ENCODE measurements at regions not wholly inside any gene's neighbourhood (a gene's known extent, or its start where the extent isn't known, plus 50 kb on each side); places are given as distances from the start of the nearest gene placed in this dataset.

GRCh38 chr3:189455641-189456417 is 175.4 kb upstream of the TP63 start:
- no peak for FAIRE-seq

DNA sequence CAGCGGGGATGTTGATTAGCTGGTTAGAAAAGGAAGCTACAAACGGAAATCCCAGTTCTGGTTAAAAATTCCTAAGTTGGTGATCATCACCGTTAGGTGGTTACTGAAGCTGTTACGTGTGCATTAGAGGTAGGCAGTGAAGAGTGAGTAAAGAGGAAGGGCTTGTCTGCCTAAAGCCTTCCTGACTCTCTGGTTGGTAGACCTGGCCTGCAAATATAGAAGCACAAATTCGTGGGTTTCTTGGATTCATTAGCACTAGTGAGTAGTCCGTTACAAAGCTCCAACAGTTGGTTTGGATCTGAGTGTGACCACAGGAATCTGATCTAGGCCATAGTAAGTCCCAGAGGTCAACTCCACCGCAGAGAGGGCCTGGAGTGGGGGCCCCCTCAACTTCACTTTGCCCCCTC is 174.0 kb upstream of the TP63 start:
- no peak for FAIRE-seq

DNA sequence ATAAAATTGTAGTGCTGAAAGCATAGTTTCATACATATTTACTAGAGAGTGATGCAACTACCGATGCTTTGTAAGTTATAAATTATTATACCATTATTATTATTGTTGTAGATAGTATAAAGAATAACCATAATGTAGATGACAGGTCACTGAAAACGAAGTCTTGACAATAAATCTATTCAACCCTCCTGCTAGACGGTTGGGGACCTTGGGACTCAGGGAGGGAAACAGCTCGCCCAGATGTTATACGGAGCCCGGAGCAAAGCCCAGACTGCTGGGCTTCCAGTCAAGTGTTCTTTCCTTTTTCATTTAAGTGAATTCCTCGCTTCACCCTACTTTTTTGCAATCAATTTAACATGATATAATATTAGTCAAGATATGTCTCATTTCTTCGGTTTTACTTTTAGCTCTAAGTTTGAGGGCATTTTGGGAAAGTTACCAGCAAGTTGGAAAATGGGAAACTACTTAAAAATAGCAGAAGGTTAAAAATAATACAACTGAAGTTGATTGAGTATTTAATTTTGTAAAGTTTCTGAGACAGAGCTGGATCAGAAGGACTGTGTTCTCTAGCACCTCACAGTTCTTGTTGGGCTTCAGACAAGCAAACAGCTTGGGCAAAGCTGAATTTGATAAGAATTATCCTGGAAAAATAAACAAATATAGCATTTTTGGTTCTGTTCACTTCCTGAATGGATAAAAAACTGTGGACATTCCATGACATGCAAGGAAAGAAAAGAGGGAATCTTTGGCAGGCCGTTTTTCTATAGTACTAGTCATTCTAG is 173.4 kb upstream of the TP63 start:
- FAIRE-seq: no peak

GRCh38 chr3:189458528-189458927 is 172.7 kb upstream of the TP63 start:
- FAIRE-seq: no peak

DNA sequence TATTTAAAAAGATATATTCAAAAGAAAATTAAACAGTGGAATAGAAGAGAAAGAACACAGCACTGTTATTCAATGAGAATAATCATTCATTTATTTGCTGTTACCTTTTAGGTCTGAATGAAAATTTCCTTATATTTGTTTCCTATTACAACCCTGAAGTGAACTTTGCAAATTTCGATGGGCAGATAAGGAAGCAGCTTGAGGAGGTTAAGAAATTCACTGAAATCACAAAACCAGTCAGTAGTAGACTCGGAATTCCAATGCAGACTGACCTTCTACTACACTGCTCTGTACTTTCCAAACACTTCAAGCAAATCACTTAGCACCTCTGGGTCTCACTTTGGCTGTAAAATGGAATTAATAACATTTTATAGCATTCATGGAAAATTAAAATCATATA is 172.0 kb upstream of the TP63 start:
- no peak for FAIRE-seq

- no peak for FAIRE-seq
Measured at GRCh38 chr3:189460511-189460910, 170.7 kb upstream of the TP63 start.

DNA sequence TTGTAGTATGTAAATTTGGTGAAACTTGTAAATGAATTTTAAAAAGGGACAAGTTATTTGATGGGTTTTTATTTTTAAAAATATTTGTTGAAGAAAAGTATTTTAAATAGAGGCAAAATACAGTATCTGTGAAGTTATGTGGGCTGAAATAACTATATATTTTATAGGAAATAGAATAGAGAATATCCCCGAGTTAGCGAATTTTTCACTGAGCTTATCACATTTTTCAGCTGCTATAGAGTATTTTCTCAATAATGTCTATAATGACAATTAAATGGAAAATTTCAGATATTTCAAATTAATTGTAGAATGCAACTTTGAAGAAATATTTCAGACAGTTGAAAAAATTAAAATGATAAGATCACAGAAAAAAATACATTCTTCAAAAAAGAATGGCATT is 166.4 kb upstream of the TP63 start:
- FAIRE-seq: no peak

GRCh38 chr3:189466004-189466403 is 165.2 kb upstream of the TP63 start:
- no peak for FAIRE-seq

GRCh38 chr3:189467451-189467850 is 163.7 kb upstream of the TP63 start:
- FAIRE-seq: no peak

- no peak for FAIRE-seq
Measured at GRCh38 chr3:189474944-189475343, 156.2 kb upstream of the TP63 start.

- FAIRE-seq: no peak
Measured at GRCh38 chr3:189477614-189478013, 153.6 kb upstream of the TP63 start.

DNA sequence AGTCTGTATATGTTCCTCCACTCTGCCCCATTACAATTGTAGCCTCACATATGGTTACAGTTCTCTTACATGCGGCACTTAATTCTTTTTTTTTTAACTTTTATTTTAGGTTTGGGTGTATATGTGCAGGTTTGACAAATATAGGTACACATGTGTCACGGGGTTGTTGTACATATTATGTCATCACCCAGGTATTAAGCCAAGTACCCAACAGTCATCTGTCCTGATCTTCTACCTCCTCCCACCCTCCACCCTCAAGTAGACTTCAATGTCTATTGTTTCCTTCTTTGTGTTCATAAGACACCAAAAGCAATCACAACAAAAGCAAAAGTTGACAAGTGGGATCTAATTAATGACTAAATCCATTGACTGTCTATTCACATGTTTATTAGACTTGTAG is 144.6 kb upstream of the TP63 start:
- FAIRE-seq: no peak

DNA sequence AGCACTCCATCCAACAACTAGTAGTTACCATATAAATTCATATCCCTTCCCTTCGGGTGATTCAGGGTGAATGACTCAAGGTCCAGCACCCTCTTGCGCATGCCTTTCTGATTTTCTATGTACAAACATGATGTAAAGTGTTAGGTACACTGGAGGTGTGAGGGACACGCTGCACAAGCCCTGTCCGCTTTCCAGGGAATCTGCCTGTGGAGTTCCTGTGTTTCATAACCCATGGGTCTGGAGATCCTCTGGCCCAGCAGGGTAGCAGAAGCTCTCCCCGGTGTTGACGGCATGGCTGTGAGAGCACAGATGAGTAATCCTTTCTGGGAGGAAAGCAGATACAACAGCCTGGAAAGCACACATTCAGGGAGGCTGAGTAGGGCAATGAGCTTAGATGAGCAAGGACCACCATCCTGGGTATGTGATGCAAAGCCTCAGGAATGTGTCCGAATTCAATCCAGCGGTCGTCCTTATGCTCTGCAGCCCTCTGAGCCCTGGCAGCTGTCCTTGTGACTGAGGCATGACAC is 142.9 kb upstream of the TP63 start:
- no peak for FAIRE-seq

DNA sequence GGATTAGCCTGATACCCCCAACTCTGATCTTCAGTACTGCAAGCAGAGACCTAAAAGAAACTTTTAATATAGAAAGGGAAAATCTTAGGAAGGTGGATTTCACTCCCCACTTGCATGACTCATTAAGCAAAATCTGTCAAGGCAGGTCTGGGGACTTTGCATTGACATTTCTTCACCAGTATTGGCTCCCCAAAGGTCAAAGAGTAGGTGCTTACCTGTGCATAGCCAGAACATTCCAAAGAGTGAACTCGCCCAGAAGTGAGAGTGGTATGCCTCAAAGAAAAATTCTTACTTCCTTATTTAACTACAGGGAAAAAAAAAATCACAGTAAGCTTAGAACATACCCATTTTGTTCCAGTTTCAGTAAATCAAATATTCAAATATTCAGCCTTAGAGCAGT is 140.9 kb upstream of the TP63 start:
- no peak for FAIRE-seq

DNA sequence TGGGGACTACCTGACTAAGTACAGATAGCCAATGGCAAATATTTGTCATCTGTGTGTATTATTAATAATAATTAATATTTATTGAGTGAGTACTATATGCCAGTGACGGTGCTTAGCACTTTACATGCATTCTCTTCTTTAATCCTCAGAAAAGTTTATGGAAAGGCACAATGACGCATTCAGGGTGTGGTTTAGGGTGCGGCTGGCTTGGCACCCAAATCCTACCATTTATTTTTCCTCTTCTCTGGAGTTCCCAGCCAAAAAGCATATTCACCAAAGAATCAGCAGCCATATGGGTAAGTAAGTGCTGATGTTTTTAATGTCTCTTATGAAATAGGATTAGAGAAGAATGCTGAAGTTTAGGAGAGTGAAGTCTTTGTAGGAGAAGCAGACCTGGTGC is 140.4 kb upstream of the TP63 start:
- FAIRE-seq: no peak

- no peak for FAIRE-seq
Measured at GRCh38 chr3:189491831-189492230, 139.4 kb upstream of the TP63 start.

DNA sequence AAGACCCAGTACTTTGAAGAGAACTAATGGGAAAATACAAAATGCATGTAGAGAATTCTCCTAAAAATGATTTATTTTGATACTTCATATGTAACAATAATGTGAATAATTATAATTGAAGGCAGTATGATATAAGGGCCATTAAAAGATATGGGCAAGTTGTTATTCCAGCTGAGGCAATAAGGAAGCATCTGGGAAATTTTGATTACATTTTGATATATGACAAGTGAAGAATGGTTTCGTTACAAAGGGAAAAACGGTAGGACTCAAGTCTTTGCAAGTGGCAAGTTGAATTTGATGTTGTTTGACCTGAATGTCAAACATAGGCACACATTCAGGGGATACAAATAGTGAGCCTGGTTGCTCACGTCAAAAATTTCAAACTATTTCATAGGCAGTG is 137.9 kb upstream of the TP63 start:
- FAIRE-seq: peak; percentile 87

DNA sequence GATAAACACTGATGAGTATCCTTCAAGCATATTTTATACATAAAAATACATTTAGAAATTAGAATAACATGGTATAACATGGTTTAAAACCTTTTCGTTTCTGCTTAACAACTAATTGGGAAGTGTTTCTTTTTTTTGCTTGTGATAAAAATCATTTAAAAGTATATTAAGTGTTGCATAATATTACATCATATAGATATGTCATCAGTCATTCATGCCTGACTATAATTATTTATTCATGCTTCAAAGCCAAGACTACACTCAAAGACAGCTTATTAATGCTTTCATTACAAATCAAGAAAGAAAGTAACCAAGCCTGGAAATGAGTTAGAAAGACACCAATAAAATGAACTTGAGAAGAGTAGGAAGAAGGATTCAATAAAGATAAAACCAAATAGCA is 136.6 kb upstream of the TP63 start:
- FAIRE-seq: no peak

- FAIRE-seq: no peak
Measured at GRCh38 chr3:189496375-189497138, 134.6 kb upstream of the TP63 start.

GRCh38 chr3:189498995-189499704 is 132.0 kb upstream of the TP63 start:
- FAIRE-seq: no peak

DNA sequence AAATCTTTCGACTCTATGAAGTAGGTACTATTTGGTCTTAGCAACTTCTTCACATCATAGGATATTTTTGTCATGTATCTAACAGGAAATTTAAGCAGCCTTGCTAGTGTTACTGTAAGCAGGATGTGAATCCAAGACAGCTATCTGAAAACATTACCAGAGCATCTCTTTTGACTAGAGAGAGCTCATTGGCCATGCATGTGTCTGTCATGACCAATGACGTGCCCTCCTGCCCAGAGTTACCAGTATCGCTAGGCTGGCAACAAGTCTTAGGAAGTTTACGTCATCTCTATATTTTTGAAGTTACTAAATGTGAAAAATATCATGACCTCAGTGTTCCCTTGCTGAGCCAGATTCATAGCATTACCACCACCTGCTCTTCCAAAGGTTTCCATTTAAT is 130.9 kb upstream of the TP63 start:
- no peak for FAIRE-seq

DNA sequence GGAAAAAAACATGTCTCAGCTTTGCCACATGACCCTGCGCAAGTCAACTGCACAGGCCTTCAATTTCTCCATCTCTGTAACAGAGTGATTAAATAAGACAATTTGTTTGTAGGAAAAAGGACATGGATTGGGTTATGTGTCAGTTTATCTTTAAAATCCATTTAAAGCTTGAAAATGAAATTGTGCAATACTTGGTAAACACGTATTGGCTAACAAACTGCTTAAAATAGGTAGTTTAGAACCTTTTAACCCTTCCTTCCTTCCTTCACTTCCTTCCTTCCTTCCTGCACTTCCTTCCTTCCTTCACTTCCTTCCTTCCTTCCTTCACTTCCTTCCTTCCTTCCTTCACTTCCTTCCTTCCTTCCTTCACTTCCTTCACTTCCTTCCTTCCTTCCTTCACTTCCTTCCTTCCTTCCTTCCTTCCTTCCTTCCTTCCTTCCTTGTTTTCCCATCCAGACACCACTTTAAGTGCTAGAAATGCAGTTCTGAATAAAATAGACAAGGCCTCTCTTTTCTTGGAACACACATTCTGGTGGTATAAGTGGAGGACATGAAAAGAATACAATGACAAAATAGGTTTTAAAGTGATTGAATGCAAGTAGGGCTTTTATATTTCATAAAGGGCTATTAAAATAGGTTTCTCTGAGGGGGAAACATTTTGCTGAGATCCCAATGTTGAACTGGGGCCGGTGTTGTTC is 130.2 kb upstream of the TP63 start:
- FAIRE-seq: no peak
